Stimulated activated effector memory CD8-positive, alpha-beta T cell treated with anti-CD3 and anti-CD28 coated beads, Interleukin-12 subunit alpha, Interleukin-12 subunit beta, amount 100 ng/mL, for 72 hours (primary cell): ENCODE measurements at regions not wholly inside any gene's neighbourhood (a gene's known extent, or its start where the extent isn't known, plus 50 kb on each side); places are given as distances from the start of the nearest gene placed in this dataset.

ENCODE experiments used
- ATAC-seq: fragments of 150-1000 bp; cut with Tn5 transposase; 2 replicates; pipeline ENCODE4 v1.10.0; 2021
- DNase-seq, 2 donors: peaks; one replicate each; pipeline ENCODE4 v3.0.0; 2021 to 2022; ENCODE audit warnings: low spot score in 2 of 2
- H3K27ac Mint-ChIP-seq: one replicate; pipeline ENCODE4 v1.8.0; 2022; ENCODE audit warnings: mild to moderate bottlenecking, mixed read lengths
- H3K36me3 Mint-ChIP-seq: one replicate; pipeline ENCODE4 v1.8.0; 2022; ENCODE audit warnings: mild to moderate bottlenecking, mixed read lengths
- H3K4me1 Mint-ChIP-seq: one replicate; pipeline ENCODE4 v1.8.0; 2022; ENCODE audit warnings: mixed read lengths
- H3K4me3 Mint-ChIP-seq: one replicate; pipeline ENCODE4 v1.8.0; 2022; ENCODE audit warnings: mild to moderate bottlenecking, mixed read lengths
- H3K9me3 Mint-ChIP-seq: one replicate; pipeline ENCODE4 v1.8.0; 2022; ENCODE audit warnings: mixed read lengths

- ATAC-seq (no peak), DNase-seq (no peak)
- no peak overlapping the region for H3K27ac Mint-ChIP-seq
- peaks cover 4% of the 10 kb centered on the region for H3K4me1 Mint-ChIP-seq
- H3K4me3 Mint-ChIP-seq: no peak overlapping the region
- H3K36me3 Mint-ChIP-seq: no peaks in the 10 kb centered on the region
- H3K9me3 Mint-ChIP-seq: no peaks in the 10 kb centered on the region
These were observed 392.8 kb upstream of the NR3C2 start for GRCh38 chr4:148834804-148835631.

GRCh38 chr4:148831945-148832344 is 389.7 kb upstream of the NR3C2 start:
- Mint-ChIP-seq H3K4me3 (no peak overlapping the region), H3K36me3 (no peaks in the 10 kb centered on the region), H3K27ac (no peak overlapping the region), H3K9me3 (no peaks in the 10 kb centered on the region), H3K4me1 (peaks cover 4% of the 10 kb centered on the region)
- no peak for DNase-seq
- no peak for ATAC-seq

- Mint-ChIP-seq H3K4me3 (no peak overlapping the region), H3K27ac (no peak overlapping the region), H3K4me1 (no peaks in the 10 kb centered on the region), H3K9me3 (no peaks in the 10 kb centered on the region), H3K36me3 (no peaks in the 10 kb centered on the region)
- DNase-seq: no peak
- no peak for ATAC-seq
These were observed 386.1 kb upstream of the NR3C2 start for GRCh38 chr4:148828291-148828690.

GRCh38 chr4:148827781-148828180 is 385.6 kb upstream of the NR3C2 start:
- DNase-seq: no peak
- H3K9me3 Mint-ChIP-seq: no peaks in the 10 kb centered on the region
- H3K4me3 Mint-ChIP-seq: no peak overlapping the region
- H3K36me3 Mint-ChIP-seq: no peaks in the 10 kb centered on the region
- no peak overlapping the region for H3K27ac Mint-ChIP-seq
- no peak for ATAC-seq
- H3K4me1 Mint-ChIP-seq: no peaks in the 10 kb centered on the region

- H3K9me3 Mint-ChIP-seq: no peaks in the 10 kb centered on the region
- no peak for ATAC-seq
- no peaks in the 10 kb centered on the region for H3K4me1 Mint-ChIP-seq
- DNase-seq: no peak
- no peak overlapping the region for H3K4me3 Mint-ChIP-seq
- H3K36me3 Mint-ChIP-seq: no peaks in the 10 kb centered on the region
- no peak overlapping the region for H3K27ac Mint-ChIP-seq
These were observed 381.2 kb upstream of the NR3C2 start for GRCh38 chr4:148823419-148823769.

DNA sequence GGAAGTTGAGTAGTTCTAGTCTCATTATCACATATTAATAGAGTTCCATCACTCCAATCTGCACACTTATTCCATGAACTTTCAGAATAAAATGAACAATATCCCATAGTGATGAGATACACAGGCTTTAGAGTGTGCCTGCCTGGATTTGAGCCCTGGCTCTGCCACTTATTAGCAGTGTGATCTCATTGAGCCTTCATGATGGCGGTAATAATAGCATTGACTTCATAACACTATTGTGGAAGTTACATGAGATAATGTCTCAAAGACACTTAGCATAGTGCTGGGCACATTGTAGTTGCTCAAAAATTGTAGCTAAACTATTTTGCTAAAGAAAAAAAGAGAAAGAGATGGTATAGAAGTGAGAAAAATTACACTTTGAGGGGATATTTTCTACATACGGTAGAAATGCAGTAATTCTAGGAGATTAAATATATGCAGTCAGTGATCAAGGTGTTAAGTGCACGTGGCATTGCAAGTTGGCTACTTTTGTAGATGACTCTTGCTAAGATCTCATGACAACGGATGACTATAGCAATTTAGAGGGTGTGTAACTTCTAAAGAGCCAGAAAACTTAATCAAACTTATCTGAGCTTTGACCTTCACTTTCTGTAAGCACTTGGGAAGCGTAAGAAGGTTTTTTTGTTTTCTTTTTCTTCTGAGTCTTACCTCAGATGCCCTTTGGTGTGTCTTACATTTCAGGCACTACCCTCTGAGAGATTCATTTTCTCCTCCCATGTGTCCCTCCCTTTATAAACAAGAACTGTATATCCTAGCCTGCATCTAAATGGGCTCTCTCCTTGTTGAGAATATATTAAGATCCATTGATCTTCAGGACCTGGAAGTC is 380.6 kb upstream of the NR3C2 start:
- no peaks in the 10 kb centered on the region for H3K4me1 Mint-ChIP-seq
- H3K36me3 Mint-ChIP-seq: no peaks in the 10 kb centered on the region
- no peak for ATAC-seq
- no peak for DNase-seq
- no peak overlapping the region for H3K27ac Mint-ChIP-seq
- no peak overlapping the region for H3K4me3 Mint-ChIP-seq
- no peaks in the 10 kb centered on the region for H3K9me3 Mint-ChIP-seq

GRCh38 chr4:148814030-148814429 is 371.8 kb upstream of the NR3C2 start:
- H3K36me3 Mint-ChIP-seq: no peaks in the 10 kb centered on the region

GRCh38 chr4:148813289-148813688 is 371.1 kb upstream of the NR3C2 start:
- ATAC-seq (no peak), DNase-seq (no peak)
- Mint-ChIP-seq H3K4me1 (no peaks in the 10 kb centered on the region), H3K27ac (no peak overlapping the region), H3K4me3 (no peak overlapping the region), H3K9me3 (peaks cover 7% of the 10 kb centered on the region), H3K36me3 (no peaks in the 10 kb centered on the region)

More at GRCh38 chr4:148814030-148814429, 371.8 kb upstream of the NR3C2 start:
- Mint-ChIP-seq H3K4me3 (no peak overlapping the region), H3K4me1 (no peaks in the 10 kb centered on the region), H3K27ac (no peak overlapping the region), H3K9me3 (peaks cover 7% of the 10 kb centered on the region)
- DNase-seq (no peak), ATAC-seq (no peak)

GRCh38 chr4:148812101-148812500 is 369.9 kb upstream of the NR3C2 start:
- ATAC-seq (no peak), DNase-seq (no peak)
- no peaks in the 10 kb centered on the region for H3K4me1 Mint-ChIP-seq
- no peak overlapping the region for H3K4me3 Mint-ChIP-seq
- peaks cover 10% of the 10 kb centered on the region for H3K9me3 Mint-ChIP-seq
- H3K36me3 Mint-ChIP-seq: no peaks in the 10 kb centered on the region
- H3K27ac Mint-ChIP-seq: no peak overlapping the region

DNA sequence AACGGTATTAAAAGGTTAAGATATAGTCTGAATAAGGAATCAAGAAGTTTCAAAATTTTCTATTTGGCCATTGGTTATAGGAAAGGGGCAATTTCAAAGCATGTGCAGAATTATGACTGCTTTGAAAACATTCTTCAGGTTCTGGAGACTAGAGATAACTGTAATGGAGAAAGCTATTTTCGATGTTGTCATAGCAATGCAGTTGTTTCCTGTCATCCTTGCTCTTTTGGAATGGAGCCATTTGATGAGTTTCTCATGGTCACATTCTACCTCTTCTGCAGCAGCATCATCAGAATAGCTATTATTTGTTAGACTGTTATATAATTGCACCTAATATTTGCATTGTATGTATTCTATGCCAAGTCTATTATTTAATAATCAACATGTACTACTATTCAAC is 368.2 kb upstream of the NR3C2 start:
- Mint-ChIP-seq H3K36me3 (no peaks in the 10 kb centered on the region), H3K27ac (no peak overlapping the region), H3K9me3 (peaks cover 7% of the 10 kb centered on the region), H3K4me1 (no peaks in the 10 kb centered on the region), H3K4me3 (no peak overlapping the region)
- DNase-seq (no peak), ATAC-seq (no peak)

GRCh38 chr4:148808416-148808815 is 366.2 kb upstream of the NR3C2 start:
- DNase-seq (no peak), ATAC-seq (no peak)
- H3K36me3 Mint-ChIP-seq: no peaks in the 10 kb centered on the region

GRCh38 chr4:148800940-148801339 is 358.7 kb upstream of the NR3C2 start:
- ATAC-seq (no peak), DNase-seq (no peak)
- Mint-ChIP-seq H3K4me3 (no peak overlapping the region), H3K27ac (no peak overlapping the region), H3K9me3 (no peaks in the 10 kb centered on the region), H3K4me1 (no peaks in the 10 kb centered on the region), H3K36me3 (no peaks in the 10 kb centered on the region)

More at GRCh38 chr4:148808416-148808815, 366.2 kb upstream of the NR3C2 start:
- no peaks in the 10 kb centered on the region for H3K4me1 Mint-ChIP-seq
- peaks cover 3% of the 10 kb centered on the region for H3K9me3 Mint-ChIP-seq
- H3K4me3 Mint-ChIP-seq: no peak overlapping the region
- H3K27ac Mint-ChIP-seq: no peak overlapping the region

- H3K36me3 Mint-ChIP-seq: no peaks in the 10 kb centered on the region
- DNase-seq (no peak), ATAC-seq (no peak)
- no peaks in the 10 kb centered on the region for H3K4me1 Mint-ChIP-seq
- no peak overlapping the region for H3K4me3 Mint-ChIP-seq
- H3K9me3 Mint-ChIP-seq: no peaks in the 10 kb centered on the region
- H3K27ac Mint-ChIP-seq: no peak overlapping the region
These were observed 358.2 kb upstream of the NR3C2 start for GRCh38 chr4:148800336-148800885.

- H3K4me3 Mint-ChIP-seq: no peak overlapping the region
- H3K4me1 Mint-ChIP-seq: no peaks in the 10 kb centered on the region
- DNase-seq (no peak), ATAC-seq (no peak)
- no peaks in the 10 kb centered on the region for H3K36me3 Mint-ChIP-seq
- H3K9me3 Mint-ChIP-seq: no peaks in the 10 kb centered on the region
- no peak overlapping the region for H3K27ac Mint-ChIP-seq
These were observed 353.1 kb upstream of the NR3C2 start for GRCh38 chr4:148795156-148795864.

DNA sequence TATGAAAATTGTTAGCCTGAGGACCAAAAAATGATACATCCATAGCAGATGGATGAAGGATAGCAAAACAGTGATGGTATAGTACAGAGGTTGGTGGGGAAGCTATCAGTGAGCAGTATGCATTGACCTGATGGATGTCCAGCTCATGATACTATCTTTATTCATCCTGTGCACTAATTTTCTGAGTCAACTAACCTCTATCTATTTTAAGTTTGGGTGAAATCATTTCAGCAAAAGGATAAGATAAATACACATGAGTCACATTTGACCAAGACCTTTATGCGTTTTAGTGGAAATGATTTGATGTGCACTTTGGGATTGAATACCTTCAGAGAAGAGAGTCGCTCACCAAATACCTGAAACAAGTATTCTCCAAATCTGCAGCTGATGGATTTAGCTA is 351.0 kb upstream of the NR3C2 start:
- H3K27ac Mint-ChIP-seq: no peak overlapping the region

More for the DNA sequence above, 351.0 kb upstream of the NR3C2 start:
- H3K9me3 Mint-ChIP-seq: no peaks in the 10 kb centered on the region
- no peaks in the 10 kb centered on the region for H3K36me3 Mint-ChIP-seq
- no peak for DNase-seq
- no peaks in the 10 kb centered on the region for H3K4me1 Mint-ChIP-seq
- no peak for ATAC-seq
- no peak overlapping the region for H3K4me3 Mint-ChIP-seq
